ENCODE measurements at regions not wholly inside any gene's neighbourhood (a gene's known extent, or its start where the extent isn't known, plus 50 kb on each side); places are given as distances from the start of the nearest gene placed in this dataset.

DNA sequence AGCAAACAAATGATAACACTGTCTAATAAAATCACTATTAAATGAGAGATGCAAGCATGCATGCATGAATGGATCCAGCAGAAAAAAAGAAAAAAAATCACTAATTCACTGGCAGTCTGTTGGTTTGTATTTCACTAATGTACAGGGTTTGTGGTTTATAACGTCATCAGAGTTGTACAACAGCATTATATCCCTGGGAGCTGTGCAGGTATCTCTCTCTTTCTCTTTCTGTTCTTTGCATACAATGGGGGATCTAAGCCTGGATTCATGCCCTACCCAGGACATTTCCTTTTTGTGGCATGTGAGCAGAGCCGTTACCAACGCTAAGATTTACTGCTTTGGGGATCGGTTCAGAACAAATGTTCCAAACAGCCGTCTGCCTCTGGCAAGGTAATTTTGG is 229.5 kb downstream of the SOX2 start:
- ATAC-seq (ENCODE audit: low read depth) (no peak), DNase-seq (no peak)
- H3K27me3 ChIP-seq (ENCODE audit: control insufficient read depth, insufficient read depth, low read length), result no peaks in the 10 kb centered on the region
- H3K18ac ChIP-seq (ENCODE audit: low read depth, low read length), result no peak overlapping the region
- no peak overlapping the region for H4K5ac ChIP-seq (ENCODE audit: low read depth, low read length)
- H3K9me3 ChIP-seq (ENCODE audit: control insufficient read depth, insufficient read depth, low read length), result peaks cover 4% of the 10 kb centered on the region
- H2AK9ac ChIP-seq (replicated peaks; ENCODE audit: low read depth, low read length, poor library complexity), result no peak overlapping the region
- CTCF ChIA-PET, result no interaction called here
- no peak overlapping the region for H3K4me3 ChIP-seq (ENCODE audit: insufficient read depth, low read depth, low read length)
- in situ Hi-C loops (cut with MboI; ENCODE audit: low sequenced_read_pairs) (no loop called here), intact Hi-C loops (cut with micrococcal nuclease) (no loop called here), dilution Hi-C loops (cut with HindIII; ENCODE audit: low sequenced_read_pairs, unreplicated experiment) (no loop called here)
- H3K23ac ChIP-seq (ENCODE audit: low read depth, low read length), result no peak overlapping the region
- no peak overlapping the region for H3K9ac ChIP-seq (ENCODE audit: low read depth, low read length)
- BruUV-seq (replicated peaks), result no TSS peak
- H2BK15ac ChIP-seq (ENCODE audit: low read depth, low read length), result no peak overlapping the region
- H3K27ac ChIP-seq (ENCODE audit: insufficient read depth, low read length), result no peak overlapping the region
- H2BK5ac ChIP-seq (ENCODE audit: low read depth, low read length, poor library complexity, severe bottlenecking), result no peak overlapping the region
- no peak overlapping the region for H2BK20ac ChIP-seq (ENCODE audit: low read depth, low read length)
- H4K8ac ChIP-seq (ENCODE audit: low read depth in 2 of 2, low read length in 2 of 2), result no peak overlapping the region
- H3K14ac ChIP-seq (replicated peaks; ENCODE audit: low read depth, low read length), result no peak overlapping the region
- H3K4ac ChIP-seq (ENCODE audit: low read depth, low read length), result no peak overlapping the region
- POLR2A ChIA-PET (ENCODE audit: unreplicated experiment), result no interaction called here
- no peak overlapping the region for H2AK5ac ChIP-seq (ENCODE audit: low read depth, low read length)
- H3K4me2 ChIP-seq (ENCODE audit: low read depth, low read length), result no peak overlapping the region
- no peak overlapping the region for H3K56ac ChIP-seq (ENCODE audit: extremely low read depth, insufficient read depth, low read length)
- no CpG with 5 or more reads among the region's 5 CpGs for WGBS, 2 experiments (ENCODE audit: extremely low coverage in 2 of 2, insufficient read length in 1 of 2)
- H2AFZ ChIP-seq (replicated peaks; ENCODE audit: low read length, poor library complexity), result no peak overlapping the region
- no peaks in the 10 kb centered on the region for H3K9me1 ChIP-seq (ENCODE audit: insufficient read depth, low read length)
- TF ChIP-seq, protein P1, sequence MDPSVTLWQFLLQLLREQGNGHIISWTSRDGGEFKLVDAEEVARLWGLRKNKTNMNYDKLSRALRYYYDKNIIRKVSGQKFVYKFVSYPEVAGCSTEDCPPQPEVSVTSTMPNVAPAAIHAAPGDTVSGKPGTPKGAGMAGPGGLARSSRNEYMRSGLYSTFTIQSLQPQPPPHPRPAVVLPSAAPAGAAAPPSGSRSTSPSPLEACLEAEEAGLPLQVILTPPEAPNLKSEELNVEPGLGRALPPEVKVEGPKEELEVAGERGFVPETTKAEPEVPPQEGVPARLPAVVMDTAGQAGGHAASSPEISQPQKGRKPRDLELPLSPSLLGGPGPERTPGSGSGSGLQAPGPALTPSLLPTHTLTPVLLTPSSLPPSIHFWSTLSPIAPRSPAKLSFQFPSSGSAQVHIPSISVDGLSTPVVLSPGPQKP (IDR thresholded peaks at IDR 0.05; ENCODE audit: borderline replicate concordance, low read depth, low read length), result no peak
- TF ChIP-seq MAZ (IDR thresholded peaks at IDR 0.05; ENCODE audit: borderline replicate concordance, low read depth, low read length) (no peak), NFE2L2 (IDR thresholded peaks at IDR 0.05; ENCODE audit: low read depth, low read length) (no peak), RCOR1 (IDR thresholded peaks at IDR 0.05; ENCODE audit: insufficient replicate concordance, low read length) (no peak), MXI1 (IDR thresholded peaks at IDR 0.05; ENCODE audit: borderline replicate concordance, low read depth, low read length) (no peak), BHLHE40 (IDR thresholded peaks at IDR 0.05; ENCODE audit: low read depth, low read length) (no peak), MAFK (IDR thresholded peaks at IDR 0.05; ENCODE audit: low read depth, low read length) (no peak), CEBPB (IDR thresholded peaks at IDR 0.05; ENCODE audit: low read depth, low read length) (no peak), RFX5 (IDR thresholded peaks at IDR 0.05; ENCODE audit: low read depth, low read length) (no peak), CTCF (conservative IDR thresholded peaks at IDR 0.05; ENCODE audit: low read depth, low read length) (no peak), CHD1 (IDR thresholded peaks at IDR 0.05; ENCODE audit: low read depth, low read length) (no peak), RAD21 (IDR thresholded peaks at IDR 0.05; ENCODE audit: low read length) (no peak), SMC3 (IDR thresholded peaks at IDR 0.05; ENCODE audit: low read depth, low read length) (no peak), POLR2A (IDR thresholded peaks at IDR 0.05; ENCODE audit: low read depth, low read length) (no peak), FOS (IDR thresholded peaks at IDR 0.05; ENCODE audit: low read depth, low read length) (no peak)
- TF ChIP-seq, protein P2, sequence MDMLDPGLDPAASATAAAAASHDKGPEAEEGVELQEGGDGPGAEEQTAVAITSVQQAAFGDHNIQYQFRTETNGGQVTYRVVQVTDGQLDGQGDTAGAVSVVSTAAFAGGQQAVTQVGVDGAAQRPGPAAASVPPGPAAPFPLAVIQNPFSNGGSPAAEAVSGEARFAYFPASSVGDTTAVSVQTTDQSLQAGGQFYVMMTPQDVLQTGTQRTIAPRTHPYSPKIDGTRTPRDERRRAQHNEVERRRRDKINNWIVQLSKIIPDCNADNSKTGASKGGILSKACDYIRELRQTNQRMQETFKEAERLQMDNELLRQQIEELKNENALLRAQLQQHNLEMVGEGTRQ (IDR thresholded peaks at IDR 0.05; ENCODE audit: low read depth, low read length), result no peak
- no peak overlapping the region for H4K91ac ChIP-seq (ENCODE audit: insufficient read depth, low read depth, low read length)
- no peaks in the 10 kb centered on the region for H3K79me1 ChIP-seq (ENCODE audit: low read depth in 1 of 2, low read length in 2 of 2)
- H2BK120ac ChIP-seq (ENCODE audit: low read depth, low read length), result no peak overlapping the region
- H3K4me1 ChIP-seq (ENCODE audit: control insufficient read depth, insufficient read depth, low read length), result no peaks in the 10 kb centered on the region
- no peaks in the 10 kb centered on the region for H4K20me1 ChIP-seq (ENCODE audit: insufficient read depth, low read length)
- H3K36me3 ChIP-seq (ENCODE audit: control insufficient read depth, insufficient read depth, low read length), result no peaks in the 10 kb centered on the region
